ENCODE measurements at regions not wholly inside any gene's neighbourhood (a gene's known extent, or its start where the extent isn't known, plus 50 kb on each side); places are given as distances from the start of the nearest gene placed in this dataset.

DNA sequence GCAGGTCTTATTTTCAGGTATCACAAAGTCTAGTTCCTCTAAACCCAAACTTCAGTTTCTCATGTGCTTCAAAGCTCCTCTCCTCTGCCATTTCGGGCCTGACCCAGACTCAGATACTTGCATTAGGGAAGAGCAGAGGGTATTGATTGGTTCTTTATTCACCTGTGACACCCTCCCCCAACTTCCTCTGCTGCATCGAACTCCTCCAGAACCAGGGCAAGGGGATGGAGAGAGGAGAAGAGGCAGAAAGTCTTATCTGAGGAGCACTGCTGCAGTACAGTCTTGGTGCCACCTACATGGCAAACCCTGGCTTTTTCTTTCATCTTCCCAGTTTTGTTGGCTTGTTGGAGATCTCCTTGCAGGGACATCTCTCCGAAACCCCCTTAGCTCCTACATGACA is 96.0 kb upstream of the OSMR start:
- no peak overlapping the region for H3K4me3 Mint-ChIP-seq
- no peak overlapping the region for H3K27ac Mint-ChIP-seq
- peaks cover 2% of the 10 kb centered on the region for H3K27me3 Mint-ChIP-seq (ENCODE audit: low read depth)
- no peak for DNase-seq (ENCODE audit: low spot score)
- H3K36me3 Mint-ChIP-seq (ENCODE audit: low read depth): no peaks in the 10 kb centered on the region
- no peaks in the 10 kb centered on the region for H3K4me1 Mint-ChIP-seq (ENCODE audit: low read depth)
- H3K9me3 Mint-ChIP-seq: no peaks in the 10 kb centered on the region

DNA sequence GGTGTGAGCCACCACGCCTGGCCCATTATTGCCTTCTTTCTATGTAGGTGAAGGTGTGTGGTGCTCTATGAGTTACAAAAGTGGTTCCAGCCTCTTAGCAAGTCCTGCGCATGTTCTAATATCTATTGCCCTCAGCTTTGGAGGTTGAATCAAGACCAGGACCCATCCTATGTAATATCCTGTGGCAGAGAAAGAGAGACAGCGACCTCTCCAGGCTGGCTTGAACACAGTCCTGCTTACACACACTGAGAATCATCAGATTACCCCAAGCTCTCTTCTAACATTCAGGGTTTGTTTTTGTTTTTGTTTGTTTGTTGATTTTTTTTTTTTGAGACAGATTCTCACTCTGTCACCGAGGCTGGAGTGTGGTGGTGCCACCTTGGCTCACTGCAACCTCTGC is 94.7 kb upstream of the OSMR start:
- H3K27me3 Mint-ChIP-seq (ENCODE audit: low read depth): peaks cover 5% of the 10 kb centered on the region
- H3K4me3 Mint-ChIP-seq: no peak overlapping the region
- no peaks in the 10 kb centered on the region for H3K4me1 Mint-ChIP-seq (ENCODE audit: low read depth)
- no peak for DNase-seq (ENCODE audit: low spot score)
- H3K36me3 Mint-ChIP-seq (ENCODE audit: low read depth): no peaks in the 10 kb centered on the region
- no peak overlapping the region for H3K27ac Mint-ChIP-seq
- no peaks in the 10 kb centered on the region for H3K9me3 Mint-ChIP-seq

DNA sequence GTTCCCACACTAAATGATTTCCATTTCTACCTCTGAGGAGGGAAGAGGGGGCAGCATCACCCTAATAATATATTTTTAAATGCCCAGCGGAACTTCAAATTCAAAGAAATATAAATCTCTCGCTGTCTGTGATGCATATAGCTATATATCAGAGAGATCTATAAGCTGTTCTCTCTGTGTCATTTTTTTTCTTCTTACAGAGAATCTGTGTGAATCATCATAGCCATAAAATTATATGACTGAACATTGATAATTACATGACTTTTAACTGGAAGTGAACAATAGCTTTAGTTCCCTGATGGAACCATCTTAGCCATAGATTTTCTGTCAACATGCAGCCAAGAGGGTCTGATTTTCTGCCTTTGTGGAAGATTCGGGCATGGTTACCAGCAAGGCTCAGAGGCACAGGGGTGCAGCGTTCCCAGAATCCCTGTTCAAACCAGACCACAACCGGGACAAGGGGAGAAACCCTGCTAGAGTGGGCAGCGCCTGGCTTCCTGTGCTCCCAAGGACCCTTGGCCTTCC is 93.7 kb upstream of the OSMR start:
- Mint-ChIP-seq H3K27ac (no peak overlapping the region), H3K4me3 (no peak overlapping the region), H3K36me3 (ENCODE audit: low read depth) (no peaks in the 10 kb centered on the region), H3K27me3 (ENCODE audit: low read depth) (peaks cover 3% of the 10 kb centered on the region), H3K4me1 (ENCODE audit: low read depth) (no peaks in the 10 kb centered on the region), H3K9me3 (no peaks in the 10 kb centered on the region)
- DNase-seq (ENCODE audit: low spot score): no peak

DNA sequence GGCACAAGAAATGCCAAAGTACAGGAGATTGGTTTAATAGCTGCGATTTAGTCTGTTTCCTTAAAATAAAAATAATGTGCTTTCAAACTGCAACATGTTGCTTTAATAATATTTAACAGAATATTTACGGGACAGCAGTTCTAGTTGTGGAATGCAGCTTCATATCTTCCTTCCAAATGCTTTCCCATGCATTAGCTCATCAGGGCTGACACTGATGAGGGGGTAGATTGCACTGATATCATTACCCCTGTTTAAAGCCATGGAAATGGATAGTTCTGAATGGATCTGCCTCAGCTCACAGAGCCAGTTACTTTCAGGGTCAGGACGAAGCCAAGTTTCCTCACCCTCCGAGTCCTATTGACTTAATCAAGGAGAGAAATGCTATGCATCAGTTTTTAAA is 93.2 kb upstream of the OSMR start:
- H3K27ac Mint-ChIP-seq: no peak overlapping the region
- H3K9me3 Mint-ChIP-seq: no peaks in the 10 kb centered on the region
- peaks cover 3% of the 10 kb centered on the region for H3K27me3 Mint-ChIP-seq (ENCODE audit: low read depth)
- no peaks in the 10 kb centered on the region for H3K4me1 Mint-ChIP-seq (ENCODE audit: low read depth)
- no peak overlapping the region for H3K4me3 Mint-ChIP-seq
- no peaks in the 10 kb centered on the region for H3K36me3 Mint-ChIP-seq (ENCODE audit: low read depth)
- DNase-seq (ENCODE audit: low spot score): no peak

DNA sequence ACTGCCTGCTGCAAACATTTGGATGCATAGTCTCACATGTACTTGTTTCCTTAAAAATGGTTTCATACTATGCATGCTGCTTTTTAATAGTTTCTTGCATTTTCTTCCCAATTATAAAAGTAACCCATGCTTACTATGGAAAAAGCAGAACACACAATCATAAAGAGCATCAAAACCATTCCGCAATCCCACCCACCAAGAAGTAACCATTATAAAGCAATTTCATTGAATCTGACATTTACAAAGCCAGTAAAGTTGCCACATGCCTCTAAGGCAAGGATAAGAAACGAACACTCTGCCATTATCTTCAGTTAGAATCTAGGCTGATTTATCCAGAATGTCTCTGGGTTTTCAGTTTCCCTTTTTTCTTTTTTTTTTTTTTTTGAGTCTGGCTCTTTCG is 92.7 kb upstream of the OSMR start:
- H3K4me3 Mint-ChIP-seq: no peak overlapping the region
- no peak overlapping the region for H3K27ac Mint-ChIP-seq
- peaks cover 3% of the 10 kb centered on the region for H3K27me3 Mint-ChIP-seq (ENCODE audit: low read depth)

DNA sequence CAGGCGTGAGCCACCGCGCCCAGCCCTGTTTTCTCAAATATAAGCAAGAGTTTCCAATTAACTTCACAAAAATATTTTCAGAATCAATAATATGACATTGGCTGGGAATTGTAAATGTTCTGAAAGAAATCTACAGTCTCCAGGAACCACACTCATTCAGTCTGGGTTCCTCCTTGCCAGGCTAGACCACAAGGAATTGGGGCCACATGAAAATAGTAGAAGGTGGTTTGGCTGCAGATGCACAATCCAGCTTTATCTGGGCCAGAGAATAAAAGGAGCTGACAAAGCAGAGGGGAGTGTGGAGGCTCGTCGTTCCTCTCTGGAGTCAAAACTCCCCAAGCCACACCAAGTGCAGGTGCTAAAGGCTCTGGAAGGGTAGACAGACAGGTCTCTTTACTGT is 92.0 kb upstream of the OSMR start:
- no peak overlapping the region for H3K27ac Mint-ChIP-seq
- H3K9me3 Mint-ChIP-seq: no peaks in the 10 kb centered on the region
- H3K4me1 Mint-ChIP-seq (ENCODE audit: low read depth): no peaks in the 10 kb centered on the region
- H3K27me3 Mint-ChIP-seq (ENCODE audit: low read depth): peaks cover 3% of the 10 kb centered on the region
- DNase-seq (ENCODE audit: low spot score): no peak
- no peak overlapping the region for H3K4me3 Mint-ChIP-seq
- H3K36me3 Mint-ChIP-seq (ENCODE audit: low read depth): no peaks in the 10 kb centered on the region

More for the DNA sequence above, 92.7 kb upstream of the OSMR start:
- no peak for DNase-seq (ENCODE audit: low spot score)
- no peaks in the 10 kb centered on the region for H3K9me3 Mint-ChIP-seq
- no peaks in the 10 kb centered on the region for H3K4me1 Mint-ChIP-seq (ENCODE audit: low read depth)
- H3K36me3 Mint-ChIP-seq (ENCODE audit: low read depth): no peaks in the 10 kb centered on the region

DNA sequence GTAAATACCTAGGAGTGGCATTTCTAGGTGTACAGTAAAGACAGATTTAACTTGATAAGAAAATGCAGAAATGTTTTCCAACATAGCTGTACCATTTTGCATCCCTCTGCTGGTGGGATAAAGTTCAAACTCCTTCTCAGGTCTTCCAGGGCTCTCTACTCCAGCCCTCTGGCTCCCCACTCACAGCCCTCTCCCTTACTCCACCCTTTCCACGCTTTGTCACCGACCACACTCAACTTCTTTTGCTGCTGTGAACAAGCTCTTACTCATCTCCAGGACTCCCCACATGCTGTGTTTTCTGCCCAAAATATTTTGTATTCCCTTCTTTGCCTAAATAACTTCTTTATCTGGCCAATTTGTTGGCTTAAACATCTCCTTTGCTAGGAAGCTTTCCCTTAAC is 90.6 kb upstream of the OSMR start:
- peaks cover 4% of the 10 kb centered on the region for H3K27me3 Mint-ChIP-seq (ENCODE audit: low read depth)
- H3K27ac Mint-ChIP-seq: no peak overlapping the region
- no peaks in the 10 kb centered on the region for H3K9me3 Mint-ChIP-seq

DNA sequence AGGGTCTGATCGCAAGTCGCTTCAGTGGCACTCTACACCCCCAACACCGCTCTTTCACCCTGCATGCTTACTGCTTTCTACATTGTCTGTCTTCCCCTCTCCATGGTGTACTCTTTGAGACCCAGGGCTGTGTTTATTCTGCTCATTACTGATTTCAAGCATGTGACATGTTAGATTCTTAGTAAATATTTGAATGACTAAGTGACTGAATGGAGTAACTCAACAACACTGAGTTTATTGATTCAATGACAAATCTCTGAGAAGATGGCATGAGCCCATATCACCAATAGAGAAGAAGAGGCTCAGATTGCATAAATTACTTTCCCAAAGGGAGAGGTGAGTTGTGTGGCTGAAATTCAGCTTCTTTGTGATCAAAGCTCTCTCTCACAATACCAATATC is 89.7 kb upstream of the OSMR start:
- Mint-ChIP-seq H3K27ac (no peak overlapping the region), H3K27me3 (ENCODE audit: low read depth) (peaks cover 6% of the 10 kb centered on the region), H3K4me3 (no peak overlapping the region), H3K36me3 (ENCODE audit: low read depth) (no peaks in the 10 kb centered on the region), H3K9me3 (no peaks in the 10 kb centered on the region), H3K4me1 (ENCODE audit: low read depth) (no peaks in the 10 kb centered on the region)
- DNase-seq (ENCODE audit: low spot score): no peak

More for the DNA sequence above, 90.6 kb upstream of the OSMR start:
- no peak for DNase-seq (ENCODE audit: low spot score)
- Mint-ChIP-seq H3K36me3 (ENCODE audit: low read depth) (no peaks in the 10 kb centered on the region), H3K4me3 (no peak overlapping the region), H3K4me1 (ENCODE audit: low read depth) (no peaks in the 10 kb centered on the region)

DNA sequence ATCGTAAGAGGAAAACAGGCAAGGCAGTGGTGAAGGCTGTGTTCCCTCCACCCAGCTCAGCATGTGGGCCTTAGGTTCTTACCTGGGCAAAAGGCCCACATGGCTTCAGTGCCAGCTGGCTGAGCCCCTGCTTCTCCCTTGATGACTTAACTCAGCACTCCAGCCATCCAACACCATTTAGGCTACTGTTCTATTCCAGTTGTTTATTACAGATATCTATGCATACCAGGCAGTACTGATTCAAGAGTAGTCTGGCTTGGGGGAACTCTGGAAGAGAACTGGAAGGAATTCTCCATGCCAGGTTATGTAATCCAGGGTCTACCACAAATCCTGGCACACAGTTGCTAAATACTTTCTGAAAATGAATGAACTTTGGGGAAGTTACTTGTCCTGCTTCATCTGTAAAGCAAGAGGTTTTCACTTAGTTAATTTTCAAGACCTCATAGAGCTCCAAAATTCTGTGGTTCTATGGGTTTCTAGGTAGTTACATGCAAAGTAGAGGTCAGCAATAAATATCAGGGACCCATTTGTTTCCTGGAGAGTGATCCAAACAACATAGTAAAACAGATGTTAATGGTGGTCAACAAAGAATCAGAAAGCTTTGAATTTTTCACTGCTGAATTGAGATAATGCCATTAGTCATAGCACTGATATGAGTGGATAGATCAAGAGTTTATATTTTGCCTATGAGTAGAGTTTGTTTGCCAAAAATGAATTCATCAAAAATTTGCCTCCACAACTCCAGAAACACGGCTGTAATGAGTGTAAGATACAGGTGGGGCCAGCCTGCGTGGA is 88.2 kb upstream of the OSMR start:
- H3K36me3 Mint-ChIP-seq (ENCODE audit: low read depth): no peaks in the 10 kb centered on the region
- no peaks in the 10 kb centered on the region for H3K9me3 Mint-ChIP-seq

DNA sequence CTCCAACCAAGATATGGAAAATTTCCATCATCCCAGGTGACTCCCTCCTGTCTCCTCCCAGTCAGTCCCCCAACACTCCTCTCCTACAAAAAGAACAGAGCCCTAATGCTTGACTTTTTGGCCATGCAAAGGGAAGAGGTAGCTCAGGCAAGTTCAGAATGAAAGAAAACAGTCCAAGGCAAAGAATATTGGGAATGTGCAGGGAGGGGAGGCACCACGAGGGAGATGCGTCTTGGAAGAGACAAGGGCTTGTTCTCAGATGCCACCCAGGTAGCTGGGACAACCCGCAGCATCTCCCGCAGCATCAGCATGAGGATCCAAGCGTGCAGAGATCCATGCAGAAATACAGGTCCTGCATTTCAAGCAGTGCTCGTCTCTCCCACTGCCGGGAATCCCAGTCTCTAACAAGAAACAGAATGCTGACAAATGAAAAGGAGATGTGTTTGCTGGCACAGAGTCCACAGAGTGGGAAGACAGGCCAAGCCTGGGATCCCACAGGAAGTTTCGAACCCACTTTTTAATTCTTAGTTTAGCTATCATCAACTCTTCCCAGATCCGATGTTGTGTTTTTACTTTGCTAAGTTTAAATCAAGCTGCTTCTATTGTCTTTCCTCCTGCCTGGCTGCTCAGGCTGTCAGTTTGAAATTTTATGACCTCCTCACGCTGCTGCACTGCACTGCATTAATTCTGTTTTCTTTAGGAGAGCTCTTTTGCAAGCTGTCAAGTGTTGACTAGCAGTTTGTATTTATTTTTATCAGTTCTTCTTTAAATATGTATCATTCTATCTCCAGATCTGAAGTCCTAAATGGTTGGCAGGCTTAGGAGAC is 86.8 kb upstream of the OSMR start:
- DNase-seq (ENCODE audit: low spot score): no peak
- H3K27me3 Mint-ChIP-seq (ENCODE audit: low read depth): peaks cover 6% of the 10 kb centered on the region
- H3K36me3 Mint-ChIP-seq (ENCODE audit: low read depth): no peaks in the 10 kb centered on the region
- H3K4me1 Mint-ChIP-seq (ENCODE audit: low read depth): no peaks in the 10 kb centered on the region
- H3K9me3 Mint-ChIP-seq: no peaks in the 10 kb centered on the region
- no peak overlapping the region for H3K4me3 Mint-ChIP-seq
- no peak overlapping the region for H3K27ac Mint-ChIP-seq

More for the DNA sequence above, 88.2 kb upstream of the OSMR start:
- no peak for DNase-seq (ENCODE audit: low spot score)
- Mint-ChIP-seq H3K27ac (no peak overlapping the region), H3K4me1 (ENCODE audit: low read depth) (no peaks in the 10 kb centered on the region), H3K27me3 (ENCODE audit: low read depth) (peaks cover 6% of the 10 kb centered on the region), H3K4me3 (no peak overlapping the region)

DNA sequence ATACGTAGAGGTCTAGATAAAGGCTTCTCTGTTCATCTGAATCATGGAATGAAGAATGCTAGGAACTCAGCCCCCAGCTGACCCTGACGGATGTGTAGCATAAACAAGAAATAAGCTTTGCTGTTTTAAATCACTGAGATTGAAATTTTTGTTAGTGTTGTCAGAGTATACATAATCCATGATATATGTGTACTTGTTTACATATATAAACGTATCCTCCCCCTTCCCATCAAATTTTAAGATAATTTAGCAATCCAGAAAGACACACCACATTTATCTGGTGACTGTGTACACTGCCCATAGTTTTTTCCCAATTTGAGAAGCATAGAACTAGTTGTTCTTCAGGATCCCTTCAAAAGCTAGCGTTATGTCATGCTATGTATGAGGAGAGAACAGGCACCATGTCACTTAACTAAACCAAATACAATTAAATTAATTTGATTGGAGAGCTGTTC is 80.8 kb upstream of the OSMR start:
- H3K9me3 Mint-ChIP-seq: no peaks in the 10 kb centered on the region
- H3K36me3 Mint-ChIP-seq (ENCODE audit: low read depth): no peaks in the 10 kb centered on the region
- DNase-seq (ENCODE audit: low spot score): no peak
- no peaks in the 10 kb centered on the region for H3K4me1 Mint-ChIP-seq (ENCODE audit: low read depth)
- no peak overlapping the region for H3K27ac Mint-ChIP-seq
- peaks cover 3% of the 10 kb centered on the region for H3K27me3 Mint-ChIP-seq (ENCODE audit: low read depth)
- H3K4me3 Mint-ChIP-seq: no peak overlapping the region

DNA sequence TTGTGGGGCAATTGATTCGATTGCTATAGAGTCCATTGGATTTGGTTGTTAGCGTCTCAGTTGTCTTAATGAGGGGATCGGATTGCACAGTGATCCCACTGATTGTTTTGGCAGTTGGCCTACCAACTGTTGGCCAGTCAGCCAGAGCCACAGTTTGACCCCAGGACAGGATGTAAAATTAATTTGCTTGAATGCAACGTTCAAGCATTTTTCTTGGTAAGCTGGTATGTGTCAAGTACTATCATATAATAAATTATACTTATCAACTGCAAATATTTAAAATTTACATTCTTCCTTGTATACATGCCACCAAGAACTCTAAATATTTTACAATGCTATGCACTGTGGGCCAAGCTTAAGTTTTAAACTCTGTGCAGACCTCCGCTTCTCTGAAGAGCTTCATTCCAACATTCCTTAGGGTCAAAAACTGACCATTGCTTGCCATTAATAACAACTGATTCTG is 80.4 kb upstream of the OSMR start:
- H3K36me3 Mint-ChIP-seq (ENCODE audit: low read depth): no peaks in the 10 kb centered on the region
- H3K4me3 Mint-ChIP-seq: no peak overlapping the region
- no peak for DNase-seq (ENCODE audit: low spot score)
- no peaks in the 10 kb centered on the region for H3K4me1 Mint-ChIP-seq (ENCODE audit: low read depth)
- H3K9me3 Mint-ChIP-seq: no peaks in the 10 kb centered on the region
- H3K27me3 Mint-ChIP-seq (ENCODE audit: low read depth): no peaks in the 10 kb centered on the region
- no peak overlapping the region for H3K27ac Mint-ChIP-seq

DNA sequence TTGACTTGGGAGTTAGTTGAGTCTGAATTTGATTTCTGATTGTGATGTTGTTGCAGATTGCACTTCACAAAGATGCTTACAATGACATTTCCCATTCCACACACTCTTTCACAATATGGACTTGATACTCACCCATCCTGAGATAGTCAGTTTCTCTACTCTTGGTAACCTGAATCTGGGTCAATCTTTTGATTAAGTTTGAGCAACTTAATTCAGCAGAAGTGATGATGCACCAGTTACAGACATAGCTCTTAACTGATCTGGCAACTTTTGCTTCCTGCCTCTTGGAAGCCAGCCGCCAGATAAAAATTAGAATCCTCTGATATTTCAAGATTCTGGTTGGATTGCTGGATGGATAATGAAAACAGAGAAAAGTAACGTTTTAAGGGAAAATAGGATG is 79.7 kb upstream of the OSMR start:
- Mint-ChIP-seq H3K27me3 (ENCODE audit: low read depth) (no peaks in the 10 kb centered on the region), H3K9me3 (no peaks in the 10 kb centered on the region), H3K4me3 (no peak overlapping the region), H3K36me3 (ENCODE audit: low read depth) (no peaks in the 10 kb centered on the region), H3K27ac (no peak overlapping the region), H3K4me1 (ENCODE audit: low read depth) (no peaks in the 10 kb centered on the region)
- no peak for DNase-seq (ENCODE audit: low spot score)

All from T-helper 2 cell treated with Interferon-gamma antibody and Interleukin-4, amounts not matched to agents 5 μg/mL and 100 μg/mL, for 36 hours (primary cell).